ENCODE measurements at regions not wholly inside any gene's neighbourhood (a gene's known extent, or its start where the extent isn't known, plus 50 kb on each side); places are given as distances from the start of the nearest gene placed in this dataset.

GRCh38 chr4:187786190-187786589, 209.4 kb upstream of the ZFP42 start:
- TF ChIP-seq CTCF (conservative IDR thresholded peaks at IDR 0.05; ENCODE audit: low read depth, low read length): no peak
- no peak for TF ChIP-seq EZH2 (IDR thresholded peaks at IDR 0.05; ENCODE audit: borderline replicate concordance, low read depth, low read length, poor library complexity, severe bottlenecking)
- Histone ChIP-seq H3K4me3 (ENCODE audit: low read depth, low read length, poor library complexity, severe bottlenecking) (no peak overlapping the region), H3K9me3 (ENCODE audit: low read depth, low read length, poor library complexity, severe bottlenecking) (no peaks in the 10 kb centered on the region), H3K36me3 (ENCODE audit: insufficient read depth, low read length, poor library complexity, severe bottlenecking) (no peaks in the 10 kb centered on the region), H3K4me1 (ENCODE audit: insufficient read depth, low read length, poor library complexity, severe bottlenecking) (no peaks in the 10 kb centered on the region), H3K27me3 (replicated peaks; ENCODE audit: insufficient read depth, low read depth, low read length, poor library complexity) (peaks cover 34% of the 10 kb centered on the region), H3K27ac (ENCODE audit: low read depth, low read length, poor library complexity, severe bottlenecking) (no peak overlapping the region)
- intact Hi-C loops (cut with micrococcal nuclease; ENCODE audit: unreplicated experiment): no loop called here
- DNase-seq (ENCODE audit: low spot score): no peak
- ChIA-PET CTCF (no interaction called here), POLR2A (ENCODE audit: low non-redundant PET) (no interaction called here)
- BruUV-seq (replicated peaks): no TSS peak

- CTCF ChIA-PET: no interaction called here
- peaks cover 31% of the 10 kb centered on the region for H3K27me3 ChIP-seq (replicated peaks; ENCODE audit: insufficient read depth, low read depth, low read length, poor library complexity)
- no peaks in the 10 kb centered on the region for H3K9me3 ChIP-seq (ENCODE audit: low read depth, low read length, poor library complexity, severe bottlenecking)
- H3K4me3 ChIP-seq (ENCODE audit: low read depth, low read length, poor library complexity, severe bottlenecking): no peak overlapping the region
- H3K36me3 ChIP-seq (ENCODE audit: insufficient read depth, low read length, poor library complexity, severe bottlenecking): no peaks in the 10 kb centered on the region
- POLR2A ChIA-PET (ENCODE audit: low non-redundant PET): no interaction called here
- H3K27ac ChIP-seq (ENCODE audit: low read depth, low read length, poor library complexity, severe bottlenecking): no peak overlapping the region
- no TSS peak for BruUV-seq (replicated peaks)
- intact Hi-C loops (cut with micrococcal nuclease; ENCODE audit: unreplicated experiment): no loop called here
- no peak for TF ChIP-seq CTCF (conservative IDR thresholded peaks at IDR 0.05; ENCODE audit: low read depth, low read length)
- no peak for TF ChIP-seq EZH2 (IDR thresholded peaks at IDR 0.05; ENCODE audit: borderline replicate concordance, low read depth, low read length, poor library complexity, severe bottlenecking)
- H3K4me1 ChIP-seq (ENCODE audit: insufficient read depth, low read length, poor library complexity, severe bottlenecking): no peaks in the 10 kb centered on the region
- no peak for DNase-seq (ENCODE audit: low spot score)
Observed at GRCh38 chr4:187789078-187789477, 206.5 kb upstream of the ZFP42 start.

- CTCF ChIA-PET: no interaction called here
- POLR2A ChIA-PET (ENCODE audit: low non-redundant PET): no interaction called here
- no TSS peak for BruUV-seq (replicated peaks)
- Histone ChIP-seq H3K4me1 (ENCODE audit: insufficient read depth, low read length, poor library complexity, severe bottlenecking) (no peaks in the 10 kb centered on the region), H3K4me3 (ENCODE audit: low read depth, low read length, poor library complexity, severe bottlenecking) (no peak overlapping the region), H3K27ac (ENCODE audit: low read depth, low read length, poor library complexity, severe bottlenecking) (no peak overlapping the region), H3K36me3 (ENCODE audit: insufficient read depth, low read length, poor library complexity, severe bottlenecking) (no peaks in the 10 kb centered on the region), H3K9me3 (ENCODE audit: low read depth, low read length, poor library complexity, severe bottlenecking) (no peaks in the 10 kb centered on the region), H3K27me3 (replicated peaks; ENCODE audit: insufficient read depth, low read depth, low read length, poor library complexity) (peaks cover 22% of the 10 kb centered on the region)
- DNase-seq (ENCODE audit: low spot score): no peak
- TF ChIP-seq EZH2 (IDR thresholded peaks at IDR 0.05; ENCODE audit: borderline replicate concordance, low read depth, low read length, poor library complexity, severe bottlenecking) (no peak), CTCF (conservative IDR thresholded peaks at IDR 0.05; ENCODE audit: low read depth, low read length) (no peak)
- intact Hi-C loops (cut with micrococcal nuclease; ENCODE audit: unreplicated experiment): no loop called here
Observed at GRCh38 chr4:187795737-187796136, 199.8 kb upstream of the ZFP42 start.

All from A673 (cell line).